Loucy (cell line): ENCODE measurements at regions not wholly inside any gene's neighbourhood (a gene's known extent, or its start where the extent isn't known, plus 50 kb on each side); places are given as distances from the start of the nearest gene placed in this dataset.

ENCODE experiments used
- H2AFZ ChIP-seq: fragments of 200-600 bp; sonication (generic); 2 replicates; pipeline ENCODE4 v1.6.0; 2016; ENCODE audit warnings: antibody characterized with exemption, mild to moderate bottlenecking, low read length, moderate library complexity
- H3F3A ChIP-seq: fragments of 200-600 bp; 2 replicates; pipeline ENCODE4 v1.6.0; 2016; ENCODE audit warnings: antibody characterized with exemption, low read depth, mild to moderate bottlenecking
- H3K27me3 ChIP-seq: fragments of 200-600 bp; sonication (generic); 2 replicates; pipeline ENCODE4 v1.6.1; 2014; ENCODE audit warnings: low read length, mild to moderate bottlenecking; ENCODE audit not compliant: insufficient read depth, poor library complexity, severe bottlenecking
- H3K36me3 ChIP-seq: fragments of 200-600 bp; sonication (generic); 2 replicates; pipeline ENCODE4 v1.6.1; 2016; ENCODE audit warnings: low read length; ENCODE audit not compliant: insufficient read depth
- H3K4me1 ChIP-seq: fragments of 200-600 bp; sonication (generic); 2 replicates; pipeline ENCODE4 v1.5.1; 2014; ENCODE audit warnings: low read length, mild to moderate bottlenecking; ENCODE audit not compliant: insufficient read depth, poor library complexity, severe bottlenecking
- H3K4me2 ChIP-seq: fragments of 200-600 bp; sonication (generic); 2 replicates; pipeline ENCODE4 v1.6.0; 2014; ENCODE audit warnings: antibody characterized with exemption, low read length, low read depth, mild to moderate bottlenecking; ENCODE audit not compliant: poor library complexity, severe bottlenecking
- H3K4me3 ChIP-seq: fragments of 200-600 bp; sonication (generic); 2 replicates; pipeline ENCODE4 v1.5.1; 2014; ENCODE audit warnings: low read length, mild to moderate bottlenecking, mixed read lengths; ENCODE audit not compliant: poor library complexity, severe bottlenecking
- H3K79me2 ChIP-seq: fragments of 200-600 bp; sonication (generic); 2 replicates; pipeline ENCODE4 v1.6.1; 2014; ENCODE audit warnings: low read length; ENCODE audit not compliant: insufficient read depth
- H3K9ac ChIP-seq: fragments of 200-600 bp; sonication (generic); 2 replicates; pipeline ENCODE4 v1.6.0; 2014; ENCODE audit warnings: mild to moderate bottlenecking, low read depth, low read length, moderate library complexity; ENCODE audit not compliant: poor library complexity, severe bottlenecking
- H3K9me2 ChIP-seq: fragments of 200-600 bp; sonication (generic); replicated peaks from 2 replicates; pipeline ENCODE4 v1.6.1; 2016; ENCODE audit warnings: low read depth, low read length, mixed read lengths
- H3K9me3 ChIP-seq: fragments of 200-600 bp; sonication (generic); 2 replicates; pipeline ENCODE4 v1.6.1; 2014; ENCODE audit warnings: mild to moderate bottlenecking, antibody characterized with exemption, low read length, low read depth; ENCODE audit not compliant: insufficient read depth
- H4K20me1 ChIP-seq: fragments of 200-600 bp; sonication (generic); 2 replicates; pipeline ENCODE4 v1.6.0; 2014; ENCODE audit warnings: antibody characterized with exemption, low read length, mild to moderate bottlenecking; ENCODE audit not compliant: insufficient read depth, poor library complexity, severe bottlenecking
- CTCF ChIP-seq: fragments of 200-600 bp; sonication (generic); conservative IDR thresholded peaks from 2 replicates; pipeline ENCODE4 v1.5.1; 2014; ENCODE audit warnings: mild to moderate bottlenecking, antibody characterized with exemption, low read length
- EZH2phosphoT487 ChIP-seq: fragments of 200-600 bp; IDR thresholded peaks from 2 replicates; pipeline ENCODE4 v1.6.1; 2018; ENCODE audit warnings: antibody characterized with exemption, mild to moderate bottlenecking, moderate library complexity, borderline replicate concordance

GRCh38 chr3:66922058-66922457, 76.0 kb upstream of the KBTBD8 start:
- H3K4me2 ChIP-seq: no peak overlapping the region
- H3K9me2 ChIP-seq: no peaks in the 10 kb centered on the region
- H3K36me3 ChIP-seq: no peaks in the 10 kb centered on the region
- H3K27me3 ChIP-seq: no peaks in the 10 kb centered on the region
- H3K4me3 ChIP-seq: no peak overlapping the region
- H2AFZ ChIP-seq: no peak overlapping the region
- H3F3A ChIP-seq: no peaks in the 10 kb centered on the region
- H3K9ac ChIP-seq: no peak overlapping the region
- no peaks in the 10 kb centered on the region for H3K4me1 ChIP-seq
- no peaks in the 10 kb centered on the region for H4K20me1 ChIP-seq
- no peaks in the 10 kb centered on the region for H3K79me2 ChIP-seq
- TF ChIP-seq EZH2phosphoT487 (no peak), CTCF (no peak)
- no peaks in the 10 kb centered on the region for H3K9me3 ChIP-seq

- Histone ChIP-seq H3K9ac (no peak overlapping the region), H3K36me3 (no peaks in the 10 kb centered on the region), H3K79me2 (no peaks in the 10 kb centered on the region), H3K4me3 (no peak overlapping the region), H4K20me1 (no peaks in the 10 kb centered on the region), H3K27me3 (no peaks in the 10 kb centered on the region), H3K9me3 (no peaks in the 10 kb centered on the region), H3K9me2 (no peaks in the 10 kb centered on the region), H3K4me1 (no peaks in the 10 kb centered on the region), H3K4me2 (no peak overlapping the region), H3F3A (no peaks in the 10 kb centered on the region), H2AFZ (no peak overlapping the region)
- TF ChIP-seq EZH2phosphoT487 (no peak), CTCF (no peak)
These were observed 74.1 kb upstream of the KBTBD8 start for GRCh38 chr3:66923969-66924368.

GRCh38 chr3:66928252-66928651, 69.9 kb upstream of the KBTBD8 start:
- no peaks in the 10 kb centered on the region for H3K79me2 ChIP-seq
- H3K4me1 ChIP-seq: no peaks in the 10 kb centered on the region
- TF ChIP-seq EZH2phosphoT487 (no peak), CTCF (no peak)
- H3K4me3 ChIP-seq: no peak overlapping the region
- H3K9ac ChIP-seq: no peak overlapping the region
- no peaks in the 10 kb centered on the region for H3K9me3 ChIP-seq
- no peaks in the 10 kb centered on the region for H3K9me2 ChIP-seq
- no peaks in the 10 kb centered on the region for H3F3A ChIP-seq
- no peaks in the 10 kb centered on the region for H3K36me3 ChIP-seq
- no peak overlapping the region for H3K4me2 ChIP-seq
- H2AFZ ChIP-seq: no peak overlapping the region
- peaks cover 4% of the 10 kb centered on the region for H3K27me3 ChIP-seq
- no peaks in the 10 kb centered on the region for H4K20me1 ChIP-seq
